Smooth muscle cell (in vitro differentiated cells): ENCODE measurements at regions not wholly inside any gene's neighbourhood (a gene's known extent, or its start where the extent isn't known, plus 50 kb on each side); places are given as distances from the start of the nearest gene placed in this dataset.

Source experiments
- DNase-seq: peaks from one replicate; lab custom pipeline; 2025; ENCODE audit not compliant: unreplicated experiment; lab: John Stamatoyannopoulos, UW
- H2AFZ ChIP-seq: fragments of 200-600 bp; sonication (generic); 2 replicates; pipeline ENCODE4 v1.6.0; 2016; ENCODE audit warnings: antibody characterized with exemption, low read depth, mild to moderate bottlenecking
- H3F3A ChIP-seq: fragments of 200-600 bp; sonication (generic); 2 replicates; pipeline ENCODE4 v1.6.0; 2017; ENCODE audit warnings: antibody characterized with exemption, low read depth
- H3K27ac ChIP-seq: fragments of 200-600 bp; sonication (generic); 2 replicates; pipeline ENCODE4 v1.5.1; 2016; ENCODE audit warnings: low read depth, mild to moderate bottlenecking
- H3K27me3 ChIP-seq: fragments of 200-600 bp; sonication (generic); 2 replicates; pipeline ENCODE4 v1.6.1; 2016; ENCODE audit warnings: low read depth, mild to moderate bottlenecking
- H3K36me3 ChIP-seq: fragments of 200-600 bp; sonication (generic); 2 replicates; pipeline ENCODE4 v1.5.1; 2016; ENCODE audit warnings: low read depth
- H3K4me1 ChIP-seq: fragments of 200-600 bp; sonication (generic); 2 replicates; pipeline ENCODE4 v1.5.1; 2016; ENCODE audit warnings: low read depth
- H3K4me2 ChIP-seq: fragments of 200-600 bp; sonication (generic); 2 replicates; pipeline ENCODE4 v1.6.0; 2016; ENCODE audit warnings: mild to moderate bottlenecking
- H3K4me3 ChIP-seq: fragments of 200-600 bp; sonication (generic); 2 replicates; pipeline ENCODE4 v1.5.1; 2016; ENCODE audit warnings: mild to moderate bottlenecking
- H3K79me2 ChIP-seq: fragments of 200-600 bp; sonication (generic); 2 replicates; pipeline ENCODE4 v1.6.0; 2016; ENCODE audit warnings: low read depth, mild to moderate bottlenecking
- H3K9ac ChIP-seq: fragments of 200-600 bp; sonication (generic); 2 replicates; pipeline ENCODE4 v1.6.0; 2016; ENCODE audit warnings: low read depth
- H3K9me3 ChIP-seq: fragments of 200-600 bp; sonication (generic); replicated peaks from 2 replicates; pipeline ENCODE4 v1.5.1; 2016; ENCODE audit warnings: low read depth
- H4K20me1 ChIP-seq: fragments of 200-600 bp; sonication (generic); 2 replicates; pipeline ENCODE4 v1.6.0; 2016; ENCODE audit warnings: low read depth
- CTCF ChIP-seq: fragments of 200-600 bp; sonication (generic); IDR thresholded peaks from 2 replicates; pipeline ENCODE4 v1.5.1; 2017; ENCODE audit warnings: borderline replicate concordance, mild to moderate bottlenecking, antibody characterized with exemption; ENCODE audit not compliant: insufficient read depth, poor library complexity, severe bottlenecking
- WGBS: methylation state at CpG from one replicate; pipeline ENCODE4 v1.1.7; 2016; ENCODE audit warnings: low lambda C conversion rate; 5-methylcytosine and 5-hydroxymethylcytosine counted together

GRCh38 chr19:27657271-27658051, 1555.5 kb downstream of the UQCRFS1 start:
- no peak overlapping the region for H3K27ac ChIP-seq
- H3K36me3 ChIP-seq, result no peaks in the 10 kb centered on the region
- TF ChIP-seq CTCF, result no peak
- H3K4me3 ChIP-seq, result no peak overlapping the region
- H3K4me2 ChIP-seq, result no peak overlapping the region
- peaks cover 13% of the 10 kb centered on the region for H3K9me3 ChIP-seq
- H2AFZ ChIP-seq, result no peak overlapping the region
- no peak for DNase-seq
- WGBS, result 84% methylated on average over 10 of the region's 10 CpGs
- no peaks in the 10 kb centered on the region for H4K20me1 ChIP-seq
- H3F3A ChIP-seq, result no peaks in the 10 kb centered on the region
- no peaks in the 10 kb centered on the region for H3K27me3 ChIP-seq
- H3K9ac ChIP-seq, result no peak overlapping the region
- no peaks in the 10 kb centered on the region for H3K79me2 ChIP-seq
- H3K4me1 ChIP-seq, result no peaks in the 10 kb centered on the region

GRCh38 chr19:27654266-27654990, 1558.5 kb downstream of the UQCRFS1 start:
- no peak overlapping the region for H3K27ac ChIP-seq
- no peak overlapping the region for H3K4me3 ChIP-seq
- H3K4me1 ChIP-seq, result no peaks in the 10 kb centered on the region
- no peak overlapping the region for H3K4me2 ChIP-seq
- no peak overlapping the region for H2AFZ ChIP-seq
- no peaks in the 10 kb centered on the region for H3K79me2 ChIP-seq
- H4K20me1 ChIP-seq, result no peaks in the 10 kb centered on the region
- WGBS, result 69% methylated on average over 8 of the region's 8 CpGs
- no peak for DNase-seq
- no peaks in the 10 kb centered on the region for H3K9me3 ChIP-seq
- no peaks in the 10 kb centered on the region for H3F3A ChIP-seq
- no peaks in the 10 kb centered on the region for H3K36me3 ChIP-seq
- no peak for TF ChIP-seq CTCF
- no peak overlapping the region for H3K9ac ChIP-seq
- H3K27me3 ChIP-seq, result no peaks in the 10 kb centered on the region

GRCh38 chr19:27652796-27653195, 1560.2 kb downstream of the UQCRFS1 start:
- Histone ChIP-seq H3K4me2 (no peak overlapping the region), H3K4me1 (no peaks in the 10 kb centered on the region), H3K36me3 (no peaks in the 10 kb centered on the region), H2AFZ (no peak overlapping the region), H4K20me1 (no peaks in the 10 kb centered on the region), H3K27me3 (no peaks in the 10 kb centered on the region), H3K79me2 (no peaks in the 10 kb centered on the region), H3F3A (no peaks in the 10 kb centered on the region), H3K4me3 (no peak overlapping the region), H3K9ac (no peak overlapping the region), H3K27ac (no peak overlapping the region), H3K9me3 (no peaks in the 10 kb centered on the region)
- 48% methylated on average over 3 of the region's 3 CpGs for WGBS
- TF ChIP-seq CTCF, result no peak
- no peak for DNase-seq

- Histone ChIP-seq H3K4me1 (no peaks in the 10 kb centered on the region), H4K20me1 (no peaks in the 10 kb centered on the region), H2AFZ (no peak overlapping the region), H3K9me3 (no peaks in the 10 kb centered on the region), H3F3A (no peaks in the 10 kb centered on the region), H3K4me2 (no peak overlapping the region), H3K9ac (no peak overlapping the region), H3K79me2 (no peaks in the 10 kb centered on the region), H3K36me3 (no peaks in the 10 kb centered on the region), H3K4me3 (no peak overlapping the region), H3K27ac (no peak overlapping the region), H3K27me3 (no peaks in the 10 kb centered on the region)
- WGBS, result 77% methylated on average over 8 of the region's 8 CpGs
- TF ChIP-seq CTCF, result no peak
- no peak for DNase-seq
These were observed 1560.7 kb downstream of the UQCRFS1 start for GRCh38 chr19:27652281-27652680.
